Astrocyte (in vitro differentiated cells and primary cell): ENCODE measurements at regions not wholly inside any gene's neighbourhood (a gene's known extent, or its start where the extent isn't known, plus 50 kb on each side); places are given as distances from the start of the nearest gene placed in this dataset.
"Not testable (repeated sequence)": the region's sequence is repeated elsewhere in the genome, so short reads cannot be mapped to it uniquely, and the experiment has no call there.

Experiments used
- CTCF ChIP-seq: IDR thresholded peaks from 2 replicates; pipeline ENCODE4 v1.5.1; 2011; ENCODE audit warnings: low read depth, mild to moderate bottlenecking, inconsistent platforms, low read length, moderate library complexity; ENCODE audit not compliant: insufficient read depth
- EZH2 ChIP-seq: IDR thresholded peaks from 2 replicates; pipeline ENCODE4 v1.6.1; 2012; ENCODE audit warnings: mild to moderate bottlenecking, low read length, inconsistent platforms; ENCODE audit not compliant: insufficient read depth

DNA sequence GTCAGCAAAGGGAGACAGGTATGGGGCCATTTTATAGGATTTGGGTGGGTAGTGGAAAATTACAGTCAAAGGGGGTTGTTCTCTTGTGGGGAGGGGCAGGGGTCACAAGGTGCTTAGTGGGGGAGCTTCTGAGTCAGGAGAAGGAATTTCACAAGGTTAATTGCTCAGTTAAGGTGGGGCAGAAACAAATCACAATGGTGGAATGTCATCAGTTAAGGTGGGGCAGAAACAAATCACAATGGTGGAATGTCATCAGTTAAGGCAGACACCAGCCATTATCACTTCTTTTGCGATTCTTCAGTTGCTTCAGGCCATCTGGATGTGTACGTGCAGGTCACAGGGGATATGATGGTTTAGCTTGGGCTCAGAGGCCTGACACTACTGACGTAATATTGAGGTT is 1077.6 kb downstream of the DNAJB9 start:
- not testable (repeated sequence) for TF ChIP-seq CTCF, EZH2
